BE2C (cell line): ENCODE measurements at regions not wholly inside any gene's neighbourhood (a gene's known extent, or its start where the extent isn't known, plus 50 kb on each side); places are given as distances from the start of the nearest gene placed in this dataset.

Experiments
- DNase-seq: peaks from one replicate; pipeline ENCODE4 v3.0.0-alpha.2; 2020
- H3K27me3 ChIP-seq: fragments of 250-450 bp; sonication (Bioruptor Pico); 2 replicates; pipeline ENCODE4 v1.5.1; 2020; ENCODE audit warnings: mild to moderate bottlenecking
- H3K36me3 ChIP-seq: fragments of 250-450 bp; sonication (Bioruptor Pico); 2 replicates; pipeline ENCODE4 v1.5.1; 2020; ENCODE audit warnings: mild to moderate bottlenecking
- H3K4me1 ChIP-seq: fragments of 250-450 bp; sonication (Bioruptor Pico); 2 replicates; pipeline ENCODE4 v1.5.1; 2020
- H3K4me3 ChIP-seq: 2 replicates; pipeline ENCODE4 v1.5.1; 2011; ENCODE audit warnings: low read depth, low read length
- H3K9me3 ChIP-seq: fragments of 250-450 bp; sonication (Bioruptor Pico); 2 replicates; pipeline ENCODE4 v1.5.1; 2020
- CTCF ChIP-seq: IDR thresholded peaks from 2 replicates; pipeline ENCODE4 v1.5.1; 2012; ENCODE audit warnings: mild to moderate bottlenecking, low read depth, low read length

- no peaks in the 10 kb centered on the region for H3K36me3 ChIP-seq
- DNase-seq, result no peak
- no peaks in the 10 kb centered on the region for H3K4me1 ChIP-seq
- no peaks in the 10 kb centered on the region for H3K9me3 ChIP-seq
- no peak overlapping the region for H3K4me3 ChIP-seq
- H3K27me3 ChIP-seq, result no peaks in the 10 kb centered on the region
- TF ChIP-seq CTCF, result no peak
Measured at GRCh38 chr2:30367232-30368070, 79.6 kb upstream of the LCLAT1 start.

GRCh38 chr2:30368258-30368657 lies 78.8 kb upstream of the LCLAT1 start:
- no peak overlapping the region for H3K4me3 ChIP-seq
- H3K9me3 ChIP-seq, result no peaks in the 10 kb centered on the region
- no peaks in the 10 kb centered on the region for H3K27me3 ChIP-seq
- no peak for TF ChIP-seq CTCF
- no peak for DNase-seq
- no peaks in the 10 kb centered on the region for H3K36me3 ChIP-seq
- H3K4me1 ChIP-seq, result no peaks in the 10 kb centered on the region

GRCh38 chr2:30371028-30371689 lies 75.9 kb upstream of the LCLAT1 start:
- H3K9me3 ChIP-seq, result no peaks in the 10 kb centered on the region
- H3K4me1 ChIP-seq, result no peaks in the 10 kb centered on the region
- no peak for TF ChIP-seq CTCF
- no peaks in the 10 kb centered on the region for H3K27me3 ChIP-seq
- no peak overlapping the region for H3K4me3 ChIP-seq
- no peak for DNase-seq
- no peaks in the 10 kb centered on the region for H3K36me3 ChIP-seq

- TF ChIP-seq CTCF, result no peak
- DNase-seq, result no peak
- no peaks in the 10 kb centered on the region for H3K4me1 ChIP-seq
Measured at GRCh38 chr2:30371772-30372373, 75.2 kb upstream of the LCLAT1 start.

GRCh38 chr2:30372826-30373225 lies 74.2 kb upstream of the LCLAT1 start:
- no peaks in the 10 kb centered on the region for H3K4me1 ChIP-seq
- no peaks in the 10 kb centered on the region for H3K9me3 ChIP-seq
- no peaks in the 10 kb centered on the region for H3K36me3 ChIP-seq
- no peak overlapping the region for H3K4me3 ChIP-seq
- TF ChIP-seq CTCF, result no peak
- H3K27me3 ChIP-seq, result no peaks in the 10 kb centered on the region
- DNase-seq, result no peak

More at GRCh38 chr2:30371772-30372373, 75.2 kb upstream of the LCLAT1 start:
- H3K36me3 ChIP-seq, result no peaks in the 10 kb centered on the region
- no peaks in the 10 kb centered on the region for H3K27me3 ChIP-seq
- no peak overlapping the region for H3K4me3 ChIP-seq
- no peaks in the 10 kb centered on the region for H3K9me3 ChIP-seq
